ENCODE measurements at regions not wholly inside any gene's neighbourhood (a gene's known extent, or its start where the extent isn't known, plus 50 kb on each side); places are given as distances from the start of the nearest gene placed in this dataset.

- Histone ChIP-seq H2AFZ (ENCODE audit: control insufficient read depth, low read depth, low read length) (no peak overlapping the region), H4K20me1 (ENCODE audit: control insufficient read depth, insufficient read depth) (no peaks in the 10 kb centered on the region), H3K79me2 (ENCODE audit: control insufficient read depth, insufficient read depth, low read length) (no peaks in the 10 kb centered on the region), H3K9ac (ENCODE audit: control insufficient read depth, insufficient read depth, low read length) (no peak overlapping the region), H3K27ac (ENCODE audit: control insufficient read depth, insufficient read depth) (no peak overlapping the region), H3K36me3 (ENCODE audit: control insufficient read depth in 2 of 2, insufficient read depth in 2 of 2, low read length in 1 of 2) (no peaks in the 10 kb centered on the region), H3K4me2 (ENCODE audit: control insufficient read depth, insufficient read depth) (no peak overlapping the region), H3K27me3 (replicated peaks in 1 of 2; ENCODE audit: control insufficient read depth in 2 of 2, insufficient read depth in 2 of 2, low read length in 1 of 2) (peaks cover 0 to 4% of the 10 kb centered on the region in 2 experiments; a peak in 2 of 4 replicates), H3K4me3 (no peak overlapping the region), H3K4me1 (ENCODE audit: control insufficient read depth, insufficient read depth, low read length) (no peaks in the 10 kb centered on the region), H3K9me3 (replicated peaks; ENCODE audit: control insufficient read depth, insufficient read depth, low read length) (no peaks in the 10 kb centered on the region)
- RAD21 ChIA-PET (ENCODE audit: unreplicated experiment) = no interaction called here
- CTCF ChIA-PET = interaction anchor here (0.8 to 2.3 kb wide), 8 partner anchors 9 to 240 kb away, joined by 3 to 8 read pairs (median 4); no protein-coding TSS in a partner anchor
- no peak for FAIRE-seq
- WGBS (ENCODE audit: insufficient coverage, insufficient replicate concordance, low lambda C conversion rate, missing lambda C conversion rate) = 36% methylated on average over 8 of the region's 8 CpGs
- no peak for TF ChIP-seq GABPA (IDR thresholded peaks at IDR 0.05; ENCODE audit: low read depth)
- no peak for TF ChIP-seq RB1 (IDR thresholded peaks at IDR 0.05; ENCODE audit: borderline replicate concordance)
- intact Hi-C loops (cut with micrococcal nuclease; ENCODE audit: unreplicated experiment) = no loop called here
- in situ Hi-C loops (cut with MboI) = no loop called here
- DNase-seq (ENCODE audit: low read depth, low spot score) = no peak
- BruUV-seq (replicated peaks) = no TSS peak
- SMC1A ChIA-PET (ENCODE audit: uncharacterized antibody, unreplicated experiment) = interaction anchor here (0.6 to 1.9 kb wide), 4 partner anchors 10 to 136 kb away, joined by 3 to 5 read pairs (median 4); no protein-coding TSS in a partner anchor
- no peak for ATAC-seq
- POLR2A ChIA-PET = no interaction called here
Observed at GRCh38 chr6:137570393-137570792, 76.2 kb upstream of the OLIG3 start.

- no peaks in the 10 kb centered on the region for H3K36me3 ChIP-seq (ENCODE audit: control insufficient read depth in 2 of 2, insufficient read depth in 2 of 2, low read length in 1 of 2)
- no peaks in the 10 kb centered on the region for H3K9me3 ChIP-seq (replicated peaks; ENCODE audit: control insufficient read depth, insufficient read depth, low read length)
- FAIRE-seq (peak; percentile 65), DNase-seq (ENCODE audit: low read depth, low spot score) (no peak), ATAC-seq (peak; percentile 87)
- no peak overlapping the region for H3K4me3 ChIP-seq
- H3K79me2 ChIP-seq (ENCODE audit: control insufficient read depth, insufficient read depth, low read length) = no peaks in the 10 kb centered on the region
- RAD21 ChIA-PET (ENCODE audit: unreplicated experiment) = no interaction called here
- intact Hi-C loops (cut with micrococcal nuclease; ENCODE audit: unreplicated experiment) (no loop called here), in situ Hi-C loops (cut with MboI) (no loop called here)
- H2AFZ ChIP-seq (ENCODE audit: control insufficient read depth, low read depth, low read length) = no peak overlapping the region
- SMC1A ChIA-PET (ENCODE audit: uncharacterized antibody, unreplicated experiment) = interaction anchor here (1.1 kb wide), 1 partner anchor 11 kb away, joined by 3 read pairs; no protein-coding TSS in a partner anchor
- CTCF ChIA-PET = interaction anchor here (1.0 to 2.2 kb wide), 2 partner anchors 9 to 17 kb away, joined by 4 to 9 read pairs; no protein-coding TSS in a partner anchor
- peak; percentile 53 to 79 (median 71) for TF ChIP-seq CTCF (IDR thresholded peaks at IDR 0.05 in 2 of 3, conservative IDR thresholded peaks at IDR 0.05 in 1 of 3; ENCODE audit: control insufficient read depth in 2 of 3, extremely low read depth in 1 of 3, insufficient read depth in 1 of 3, low read depth in 3 of 3, low read length in 3 of 3)
- TF ChIP-seq E2F8 (IDR thresholded peaks at IDR 0.05; ENCODE audit: low read depth, partially characterized antibody) = no peak
- TF ChIP-seq RAD21 (IDR thresholded peaks at IDR 0.05; ENCODE audit: insufficient read depth, low read depth, low read length) = peak; percentile 32; the same call in 1 of the 2 replicates
- no peak for TF ChIP-seq SIN3A (IDR thresholded peaks at IDR 0.05; ENCODE audit: low read depth, low read length)
- H3K27ac ChIP-seq (ENCODE audit: control insufficient read depth, insufficient read depth) = no peak overlapping the region
- POLR2A ChIA-PET = no interaction called here
- BruUV-seq (replicated peaks) = no TSS peak
- no peaks in the 10 kb centered on the region for H4K20me1 ChIP-seq (ENCODE audit: control insufficient read depth, insufficient read depth)
- H3K4me1 ChIP-seq (ENCODE audit: control insufficient read depth, insufficient read depth, low read length) = no peaks in the 10 kb centered on the region
- no peak overlapping the region for H3K4me2 ChIP-seq (ENCODE audit: control insufficient read depth, insufficient read depth)
- H3K27me3 ChIP-seq (replicated peaks in 1 of 2; ENCODE audit: control insufficient read depth in 2 of 2, insufficient read depth in 2 of 2, low read length in 1 of 2) = peaks cover 0 to 4% of the 10 kb centered on the region in 2 experiments; a peak in 2 of 4 replicates
- H3K9ac ChIP-seq (ENCODE audit: control insufficient read depth, insufficient read depth, low read length) = no peak overlapping the region
Observed at GRCh38 chr6:137571854-137572253, 77.7 kb upstream of the OLIG3 start.
